GM12874 (cell line): ENCODE measurements at regions not wholly inside any gene's neighbourhood (a gene's known extent, or its start where the extent isn't known, plus 50 kb on each side); places are given as distances from the start of the nearest gene placed in this dataset.

ENCODE experiments used
- CTCF ChIP-seq: IDR thresholded peaks from 2 replicates; pipeline ENCODE4 v1.5.1; 2011; ENCODE audit warnings: low read depth, mild to moderate bottlenecking, control low read depth, low read length, moderate library complexity; ENCODE audit not compliant: insufficient read depth

GRCh38 chr11:8833568-8834315, 77.2 kb upstream of the AKIP1 start:
- no peak for TF ChIP-seq CTCF

DNA sequence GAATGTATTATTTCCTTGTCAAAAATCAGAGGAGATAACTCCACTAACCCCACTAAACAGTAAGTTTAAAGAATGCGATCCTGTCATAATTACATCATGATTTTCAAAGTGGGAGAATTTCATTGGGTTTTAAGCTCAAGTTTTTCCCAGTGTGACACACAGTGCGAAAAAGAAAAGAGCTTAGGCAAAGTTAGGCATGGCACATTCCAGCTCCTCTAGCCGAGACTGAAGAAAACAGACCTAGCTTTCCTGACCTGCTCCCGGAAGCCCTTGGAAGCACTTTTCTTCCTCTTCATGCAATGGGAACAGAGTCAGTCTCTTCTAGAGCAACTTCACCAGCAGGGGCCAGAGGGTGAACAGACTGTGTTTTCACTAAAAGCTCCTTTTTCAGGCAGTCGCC, 76.6 kb upstream of the AKIP1 start:
- no peak for TF ChIP-seq CTCF

GRCh38 chr11:8838248-8838647, 72.7 kb upstream of the AKIP1 start:
- TF ChIP-seq CTCF = no peak

GRCh38 chr11:8839306-8839956, 71.6 kb upstream of the AKIP1 start:
- no peak for TF ChIP-seq CTCF

GRCh38 chr11:8839957-8840945, 70.7 kb upstream of the AKIP1 start:
- no peak for TF ChIP-seq CTCF

DNA sequence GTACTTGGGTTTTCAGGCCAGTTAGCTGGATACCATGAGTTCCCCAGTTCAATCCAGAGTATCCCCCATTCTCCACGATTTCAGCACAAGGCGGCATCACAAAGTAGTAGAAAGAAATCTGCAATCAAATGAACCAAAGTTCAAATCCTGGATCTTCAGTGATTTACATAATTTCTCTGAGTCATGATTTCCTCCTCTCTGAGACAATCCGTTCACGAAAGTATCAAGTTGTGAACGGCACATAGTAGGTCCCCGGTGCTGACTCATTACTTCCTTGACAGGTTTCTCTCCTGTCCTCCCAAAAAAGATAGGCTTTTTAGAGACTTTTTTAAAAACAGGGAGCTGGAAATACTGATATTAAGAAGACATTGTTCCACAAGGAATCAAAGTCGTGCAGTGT, 69.1 kb upstream of the AKIP1 start:
- TF ChIP-seq CTCF = no peak

- no peak for TF ChIP-seq CTCF
Observed at GRCh38 chr11:8858808-8859207, 52.2 kb upstream of the AKIP1 start.
